Naive thymus-derived CD4-positive, alpha-beta T cell (primary cell): ENCODE measurements at regions not wholly inside any gene's neighbourhood (a gene's known extent, or its start where the extent isn't known, plus 50 kb on each side); places are given as distances from the start of the nearest gene placed in this dataset.

Source experiments
- ATAC-seq: fragments of 150-1000 bp; cut with Tn5 transposase; 2 replicates; pipeline ENCODE4 v1.10.0; 2021; ENCODE audit warnings: mild to moderate bottlenecking, moderate library complexity
- CTCF ChIA-PET: fragments of 350-600 bp; sonication (Branson Sonifier 250); formaldehyde crosslinking; loops from one replicate; lab custom pipeline; 2021; ENCODE audit warnings: antibody characterized with exemption; lab: Charles Lee
- POLR2A ChIA-PET: fragments of 350-600 bp; sonication (Branson Sonifier 250); formaldehyde crosslinking; loops from one replicate; lab custom pipeline; 2021; ENCODE audit warnings: antibody characterized with exemption, inconsistent platforms; lab: Charles Lee
- DNase-seq, 9 donors: peaks; one replicate each; pipeline versions ENCODE4 v3.0.0 to v3.0.0-alpha.2; 2020 to 2022; ENCODE audit warnings: mixed read lengths in 1 of 9
- H3K27ac ChIP-seq: one replicate; pipeline ENCODE4 v1.7.0; 2013; ENCODE audit warnings: mild to moderate bottlenecking, low read depth, low read length, moderate library complexity
- H3K27me3 ChIP-seq, 2 donors: one replicate each; pipeline ENCODE4 v1.7.0; 2013; ENCODE audit warnings: low read length in 2 of 2, mild to moderate bottlenecking in 2 of 2, moderate library complexity in 2 of 2; ENCODE audit not compliant: control insufficient read depth in 2 of 2, insufficient read depth in 2 of 2
- H3K36me3 ChIP-seq, 3 experiments: 1 replicate in 2 of 3; 2 replicates in 1 of 3; pipeline ENCODE4 v1.7.0; 2013; ENCODE audit warnings: low read length in 3 of 3, mild to moderate bottlenecking in 3 of 3, moderate library complexity in 1 of 3; ENCODE audit not compliant: insufficient read depth in 3 of 3, control insufficient read depth in 2 of 3
- H3K4me1 ChIP-seq, 2 donors: one replicate each; pipeline ENCODE4 v1.7.0; 2013; ENCODE audit warnings: low read length in 2 of 2, mild to moderate bottlenecking in 2 of 2, moderate library complexity in 1 of 2; ENCODE audit not compliant: control insufficient read depth in 2 of 2, insufficient read depth in 2 of 2
- H3K4me3 ChIP-seq: 2 replicates; pipeline ENCODE4 v1.7.0; 2013; ENCODE audit warnings: mild to moderate bottlenecking, low read length
- H3K9me3 ChIP-seq, 3 experiments: 1 replicate in 2 of 3; 2 replicates in 1 of 3; pipeline ENCODE4 v1.7.0; 2013; ENCODE audit warnings: low read length in 3 of 3; ENCODE audit not compliant: control insufficient read depth in 2 of 3
- H3K27ac Mint-ChIP-seq, 9 donors: one replicate each; pipeline ENCODE4 v1.8.0; 2020 to 2022; ENCODE audit warnings: mixed read lengths in 9 of 9, mild to moderate bottlenecking in 8 of 9, moderate library complexity in 5 of 9, inconsistent platforms in 2 of 9
- H3K27me3 Mint-ChIP-seq, 5 donors: one replicate each; pipeline ENCODE4 v1.8.0; 2021 to 2022; ENCODE audit warnings: mixed read lengths in 5 of 5, mild to moderate bottlenecking in 1 of 5
- H3K36me3 Mint-ChIP-seq, 5 donors: one replicate each; pipeline ENCODE4 v1.8.0; 2020 to 2022; ENCODE audit warnings: mixed read lengths in 5 of 5, mild to moderate bottlenecking in 3 of 5, inconsistent platforms in 1 of 5
- H3K4me1 Mint-ChIP-seq, 7 donors: one replicate each; pipeline ENCODE4 v1.8.0; 2020 to 2022; ENCODE audit warnings: mixed read lengths in 7 of 7, mild to moderate bottlenecking in 3 of 7, inconsistent platforms in 1 of 7
- H3K4me3 Mint-ChIP-seq, 10 donors: one replicate each; pipeline ENCODE4 v1.8.0; 2020 to 2022; ENCODE audit warnings: mild to moderate bottlenecking in 10 of 10, mixed read lengths in 10 of 10, moderate library complexity in 6 of 10, inconsistent platforms in 2 of 10
- H3K9me3 Mint-ChIP-seq, 11 donors: one replicate each; pipeline ENCODE4 v1.8.0; 2020 to 2022; ENCODE audit warnings: mixed read lengths in 11 of 11, mild to moderate bottlenecking in 4 of 11, inconsistent platforms in 1 of 11, moderate library complexity in 1 of 11
- intact Hi-C, 2 donors: fragments of 100-400 bp; cut with micrococcal nuclease; formaldehyde crosslinking; loops; one replicate each; pipeline ENCODE4 v1.15.1; 2023

DNA sequence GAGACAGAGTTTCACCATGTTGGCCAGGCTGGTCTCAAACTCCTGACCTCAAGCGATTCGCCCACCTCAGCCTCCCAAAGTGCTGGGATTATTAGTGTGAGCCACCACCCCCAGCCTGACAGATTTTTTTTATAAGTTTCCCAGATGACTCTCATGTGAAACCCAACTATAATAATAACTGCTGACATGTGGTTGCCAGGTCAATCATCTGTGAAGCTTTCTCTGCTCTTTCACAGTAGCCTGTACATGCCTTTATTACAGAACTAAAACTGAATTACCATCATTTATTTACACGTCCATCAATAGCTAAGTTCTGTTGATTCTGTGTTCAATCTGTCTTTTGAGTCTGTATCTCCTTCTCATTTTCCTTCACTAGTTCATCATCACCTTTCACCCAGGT lies 218.5 kb downstream of the RPS29 start:
- ChIA-PET POLR2A (no interaction called here), CTCF (no interaction called here)
- no peaks in the 10 kb centered on the region for H3K4me1 Mint-ChIP-seq
- no peak overlapping the region for H3K27ac Mint-ChIP-seq
- DNase-seq, result no peak
- H3K4me3 Mint-ChIP-seq, result no peak overlapping the region
- H3K4me1 ChIP-seq, result no peaks in the 10 kb centered on the region
- H3K27me3 Mint-ChIP-seq, result peaks cover 0 to 17% (median 0%) of the 10 kb centered on the region in 5 donors
- ATAC-seq, result no peak
- H3K36me3 ChIP-seq, result no peaks in the 10 kb centered on the region
- H3K36me3 Mint-ChIP-seq, result no peaks in the 10 kb centered on the region
- no peaks in the 10 kb centered on the region for H3K27me3 ChIP-seq
- H3K4me3 ChIP-seq, result no peak overlapping the region
- H3K27ac ChIP-seq, result no peak overlapping the region
- H3K9me3 Mint-ChIP-seq, result peaks cover 0 to 2% (median 0%) of the 10 kb centered on the region in 11 donors
- H3K9me3 ChIP-seq, result no peaks in the 10 kb centered on the region
- intact Hi-C loops, result no loop called here

DNA sequence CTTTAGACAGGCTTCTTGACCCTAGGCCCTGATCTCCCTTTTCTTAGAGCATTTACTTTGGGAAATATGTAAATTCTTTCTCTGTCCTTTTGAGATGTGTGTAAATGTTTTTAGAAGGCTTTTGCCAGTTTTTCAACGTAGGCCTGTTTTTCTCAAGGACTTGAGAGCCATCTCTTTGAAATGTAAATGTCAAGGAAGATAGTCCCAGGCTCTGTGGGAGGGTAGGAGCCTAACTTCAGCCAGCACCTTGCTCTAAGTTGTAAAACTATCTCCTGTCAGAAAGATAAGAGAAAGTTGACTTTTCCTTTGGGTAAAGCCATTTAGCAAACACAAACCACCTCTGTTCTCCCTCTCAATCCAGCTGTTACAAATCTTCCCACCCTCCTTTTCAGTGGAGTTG lies 219.8 kb downstream of the RPS29 start:
- H3K9me3 Mint-ChIP-seq, result peaks cover 0 to 6% (median 0%) of the 10 kb centered on the region in 11 donors
- ATAC-seq (no peak), DNase-seq (no peak)
- Histone ChIP-seq H3K9me3 (no peaks in the 10 kb centered on the region), H3K4me3 (no peak overlapping the region), H3K4me1 (no peaks in the 10 kb centered on the region), H3K27me3 (no peaks in the 10 kb centered on the region), H3K27ac (no peak overlapping the region), H3K36me3 (no peaks in the 10 kb centered on the region)
- peaks cover 0 to 11% (median 3%) of the 10 kb centered on the region in 5 donors for H3K27me3 Mint-ChIP-seq
- H3K4me1 Mint-ChIP-seq, result no peaks in the 10 kb centered on the region
- intact Hi-C loops, result no loop called here
- ChIA-PET POLR2A (no interaction called here), CTCF (no interaction called here)
- no peak overlapping the region for H3K4me3 Mint-ChIP-seq
- H3K27ac Mint-ChIP-seq, result no peak overlapping the region
- no peaks in the 10 kb centered on the region for H3K36me3 Mint-ChIP-seq

DNA sequence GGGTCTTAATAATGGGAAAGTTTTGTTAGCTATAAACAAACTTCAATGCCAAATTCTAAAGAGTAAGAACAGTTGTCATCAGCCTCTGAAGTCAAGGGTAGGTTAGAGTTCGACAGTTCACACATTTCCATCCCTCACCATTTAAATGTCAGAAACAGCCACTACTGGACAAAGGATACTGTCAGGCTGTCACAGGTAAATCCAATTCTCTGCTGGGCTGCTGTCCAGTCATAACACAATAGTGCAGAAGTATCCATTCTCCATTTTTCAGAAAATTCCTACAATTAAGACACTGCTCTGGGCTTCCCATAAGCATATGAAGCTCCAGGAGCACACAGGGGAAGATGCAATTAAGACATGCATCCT lies 221.4 kb downstream of the RPS29 start:
- no peaks in the 10 kb centered on the region for H3K4me1 ChIP-seq
- no peaks in the 10 kb centered on the region for H3K36me3 Mint-ChIP-seq
- H3K27me3 Mint-ChIP-seq, result peaks cover 0 to 18% (median 4%) of the 10 kb centered on the region in 5 donors
- peaks cover 0 to 21% (median 7%) of the 10 kb centered on the region in 11 donors for H3K9me3 Mint-ChIP-seq
- no peak overlapping the region for H3K4me3 ChIP-seq
- H3K27ac ChIP-seq, result no peak overlapping the region
- no peak overlapping the region for H3K4me3 Mint-ChIP-seq
- H3K27ac Mint-ChIP-seq, result no peak overlapping the region
- no peak for ATAC-seq
- no peaks in the 10 kb centered on the region for H3K4me1 Mint-ChIP-seq
- intact Hi-C loops, result no loop called here
- DNase-seq, result no peak
- H3K27me3 ChIP-seq, result no peaks in the 10 kb centered on the region
- POLR2A ChIA-PET, result no interaction called here
- H3K36me3 ChIP-seq, result no peaks in the 10 kb centered on the region
- CTCF ChIA-PET, result no interaction called here
- H3K9me3 ChIP-seq, result no peaks in the 10 kb centered on the region

DNA sequence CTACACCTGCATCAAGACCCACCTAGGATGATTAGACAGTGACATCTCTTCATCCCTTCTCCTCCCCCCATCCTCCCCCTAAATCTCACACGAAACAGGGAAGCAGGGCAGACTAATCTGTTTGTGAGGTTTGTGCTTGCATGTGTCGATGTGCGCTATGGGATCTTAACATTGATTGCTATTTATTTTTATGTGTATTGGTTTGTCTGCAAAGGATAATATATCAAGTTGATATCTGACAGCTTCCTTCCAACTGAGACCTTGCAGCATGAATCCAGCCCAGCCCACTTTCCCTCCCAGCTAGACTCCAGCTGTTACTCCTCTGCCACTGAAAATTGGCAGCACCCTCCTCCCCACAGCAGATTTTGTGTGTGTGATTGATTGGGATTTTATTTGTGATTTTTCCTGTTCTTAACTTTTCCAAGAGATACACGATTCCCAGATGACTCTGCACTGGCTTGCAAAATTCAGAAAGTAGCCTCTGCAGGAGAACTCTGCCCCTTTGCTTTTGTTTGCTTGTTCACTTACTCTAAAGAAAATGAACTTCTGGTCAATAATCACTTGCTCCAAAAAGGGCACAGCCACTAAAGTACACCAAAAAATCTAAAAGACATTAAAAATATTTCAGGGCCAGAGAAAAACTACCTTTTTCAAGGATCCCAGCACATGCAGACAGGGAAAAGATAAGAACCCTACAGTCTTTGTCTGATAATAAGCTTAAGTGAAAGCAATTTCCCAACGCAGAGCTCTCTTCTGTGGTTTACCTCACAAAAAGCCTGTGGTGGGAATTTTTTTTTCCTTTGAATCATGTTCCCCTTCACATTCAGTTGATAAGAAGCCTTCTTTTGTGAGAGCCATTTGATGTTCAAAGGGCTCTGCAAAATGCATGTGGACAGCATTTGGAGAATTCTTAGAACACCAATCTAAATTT lies 222.1 kb downstream of the RPS29 start:
- ATAC-seq, result no peak
- H3K36me3 ChIP-seq, result no peaks in the 10 kb centered on the region
- H3K9me3 Mint-ChIP-seq, result peaks cover 2 to 27% (median 10%) of the 10 kb centered on the region in 11 donors

DNA sequence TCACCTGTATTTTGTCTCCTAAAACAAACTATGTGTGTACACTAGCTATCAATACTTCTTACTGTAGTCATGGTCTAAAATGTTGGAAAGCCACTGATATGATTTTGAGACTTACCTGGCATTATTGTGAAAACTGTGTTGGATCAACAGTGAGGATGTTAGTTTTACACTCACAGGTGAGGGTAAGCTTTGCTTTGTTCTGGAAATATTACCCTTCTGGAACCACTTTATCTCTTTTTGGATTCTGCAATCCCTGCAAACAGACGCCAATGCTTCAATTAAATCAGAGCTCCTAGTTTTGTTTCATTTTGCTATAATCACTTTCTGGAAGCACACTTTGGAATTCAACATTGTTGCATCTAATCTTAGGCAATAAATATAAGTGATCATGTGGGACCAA lies 223.3 kb downstream of the RPS29 start:
- no peaks in the 10 kb centered on the region for H3K9me3 ChIP-seq
- Mint-ChIP-seq H3K27ac (no peak overlapping the region), H3K9me3 (peaks cover 2 to 32% (median 10%) of the 10 kb centered on the region in 11 donors), H3K4me1 (no peaks in the 10 kb centered on the region), H3K36me3 (peaks cover 0 to 6% (median 0%) of the 10 kb centered on the region in 5 donors), H3K4me3 (no peak overlapping the region), H3K27me3 (peaks cover 0 to 28% (median 15%) of the 10 kb centered on the region in 5 donors)
- ChIA-PET CTCF (no interaction called here), POLR2A (no interaction called here)
- intact Hi-C loops, result no loop called here
- H3K4me1 ChIP-seq, result no peaks in the 10 kb centered on the region
- no peaks in the 10 kb centered on the region for H3K27me3 ChIP-seq
- H3K36me3 ChIP-seq, result no peaks in the 10 kb centered on the region
- DNase-seq (no peak), ATAC-seq (no peak)
- no peak overlapping the region for H3K27ac ChIP-seq
- no peak overlapping the region for H3K4me3 ChIP-seq

More for the DNA sequence above, 222.1 kb downstream of the RPS29 start:
- Histone ChIP-seq H3K27me3 (no peaks in the 10 kb centered on the region), H3K4me3 (no peak overlapping the region), H3K4me1 (no peaks in the 10 kb centered on the region), H3K27ac (no peak overlapping the region), H3K9me3 (no peaks in the 10 kb centered on the region)
- DNase-seq, result no peak
- H3K4me3 Mint-ChIP-seq, result no peak overlapping the region
- peaks cover 0 to 5% (median 0%) of the 10 kb centered on the region in 5 donors for H3K36me3 Mint-ChIP-seq
- ChIA-PET CTCF (no interaction called here), POLR2A (no interaction called here)
- peaks cover 0 to 24% (median 7%) of the 10 kb centered on the region in 5 donors for H3K27me3 Mint-ChIP-seq
- no peaks in the 10 kb centered on the region for H3K4me1 Mint-ChIP-seq
- intact Hi-C loops, result no loop called here
- H3K27ac Mint-ChIP-seq, result no peak overlapping the region

DNA sequence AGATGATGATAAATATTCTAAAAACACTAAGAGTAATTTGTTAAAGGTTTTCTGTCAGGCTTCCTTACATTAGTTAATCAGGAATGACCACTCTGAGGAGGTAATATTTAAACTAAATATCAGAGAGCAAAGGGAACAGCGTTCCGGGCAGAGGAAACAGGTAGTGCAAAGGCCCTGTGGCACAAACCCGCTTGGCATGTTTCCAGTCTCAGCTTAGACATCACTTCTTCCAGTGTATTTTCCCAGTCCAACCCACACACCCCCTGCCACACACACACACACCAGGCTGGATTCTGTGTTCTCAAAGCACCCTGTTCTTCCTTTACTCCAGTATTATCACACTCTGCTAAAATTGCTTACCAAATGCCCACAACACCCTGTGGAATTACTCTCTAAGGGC lies 247.1 kb downstream of the RPS29 start:
- Mint-ChIP-seq H3K36me3 (no peaks in the 10 kb centered on the region), H3K9me3 (peaks cover 0 to 13% (median 0%) of the 10 kb centered on the region in 11 donors), H3K4me1 (no peaks in the 10 kb centered on the region), H3K4me3 (no peak overlapping the region), H3K27me3 (peaks cover 0 to 29% (median 25%) of the 10 kb centered on the region in 5 donors), H3K27ac (no peak overlapping the region)
- intact Hi-C loops, result no loop called here
- DNase-seq, result no peak
- no peaks in the 10 kb centered on the region for H3K9me3 ChIP-seq
- no peaks in the 10 kb centered on the region for H3K4me1 ChIP-seq
- H3K27ac ChIP-seq, result no peak overlapping the region
- H3K27me3 ChIP-seq, result no peaks in the 10 kb centered on the region
- ATAC-seq, result no peak
- CTCF ChIA-PET, result no interaction called here
- no peak overlapping the region for H3K4me3 ChIP-seq
- no peaks in the 10 kb centered on the region for H3K36me3 ChIP-seq
- POLR2A ChIA-PET, result no interaction called here

DNA sequence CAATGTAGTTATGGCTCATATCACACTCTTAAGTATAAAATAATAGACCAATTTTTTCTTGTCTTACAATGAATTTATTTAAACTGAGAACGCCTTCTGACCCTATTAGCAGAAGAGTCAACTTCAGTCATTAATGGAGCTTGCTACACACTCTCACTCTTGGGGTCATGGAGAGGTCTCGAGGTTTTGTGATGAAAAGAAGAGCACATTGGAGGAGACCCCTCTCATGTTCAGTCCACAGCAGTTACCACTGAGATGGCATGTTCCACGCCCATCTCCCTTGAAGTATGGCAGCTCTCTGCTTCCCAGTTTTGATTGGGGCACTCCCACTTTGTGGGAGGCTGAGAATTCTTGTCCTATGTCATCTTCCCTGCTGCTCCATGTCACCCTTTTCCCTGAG lies 266.4 kb downstream of the RPS29 start:
- DNase-seq (no peak), ATAC-seq (no peak)
- Mint-ChIP-seq H3K36me3 (no peaks in the 10 kb centered on the region), H3K4me1 (peaks cover 0 to 2% (median 0%) of the 10 kb centered on the region in 7 donors), H3K27me3 (peaks cover 4 to 25% (median 20%) of the 10 kb centered on the region in 5 donors), H3K4me3 (no peak overlapping the region), H3K27ac (no peak overlapping the region), H3K9me3 (peaks cover 0 to 3% (median 0%) of the 10 kb centered on the region in 11 donors)
- POLR2A ChIA-PET, result no interaction called here
- Histone ChIP-seq H3K9me3 (no peaks in the 10 kb centered on the region), H3K27ac (no peak overlapping the region), H3K4me1 (no peaks in the 10 kb centered on the region), H3K36me3 (no peaks in the 10 kb centered on the region), H3K4me3 (no peak overlapping the region), H3K27me3 (no peaks in the 10 kb centered on the region)
- CTCF ChIA-PET, result no interaction called here
- intact Hi-C loops, result no loop called here
